H9 (cell line): ENCODE measurements at regions not wholly inside any gene's neighbourhood (a gene's known extent, or its start where the extent isn't known, plus 50 kb on each side); places are given as distances from the start of the nearest gene placed in this dataset.
A peak's percentile ranks its signal among the peaks of the same experiment; 100 is the strongest.

Experiments used
- DNase-seq: peaks from one replicate; pipeline ENCODE4 v3.0.0-alpha.2; 2017
- H2AFZ ChIP-seq: one replicate; pipeline ENCODE4 v1.6.1; 2013; ENCODE audit warnings: mild to moderate bottlenecking, low read length, control low read depth, moderate library complexity
- H2AK5ac ChIP-seq: 2 replicates; pipeline ENCODE4 v1.6.1; 2013; ENCODE audit warnings: low read length, control low read depth, mixed read lengths; ENCODE audit not compliant: insufficient read length
- H2BK120ac ChIP-seq: one replicate; pipeline ENCODE4 v1.6.1; 2013; ENCODE audit warnings: low read depth, mild to moderate bottlenecking, low read length, control low read depth, inconsistent platforms; ENCODE audit not compliant: poor library complexity, severe bottlenecking
- H2BK12ac ChIP-seq: 2 replicates; pipeline ENCODE4 v1.6.1; 2013; ENCODE audit warnings: low read length, control low read depth, mixed read lengths, low read depth; ENCODE audit not compliant: insufficient read length
- H2BK15ac ChIP-seq: 2 replicates; pipeline ENCODE4 v1.6.1; 2013; ENCODE audit warnings: low read depth, low read length, control low read depth
- H2BK20ac ChIP-seq: one replicate; pipeline ENCODE4 v1.6.1; 2013; ENCODE audit warnings: low read depth, mild to moderate bottlenecking, low read length, control low read depth, inconsistent platforms; ENCODE audit not compliant: poor library complexity, severe bottlenecking
- H2BK5ac ChIP-seq: 2 replicates; pipeline ENCODE4 v1.6.1; 2013; ENCODE audit warnings: low read length, control low read depth, mixed read lengths; ENCODE audit not compliant: insufficient read length
- H3K14ac ChIP-seq: 2 replicates; pipeline ENCODE4 v1.6.1; 2013; ENCODE audit warnings: low read length, control low read depth; ENCODE audit not compliant: insufficient read depth
- H3K18ac ChIP-seq: 2 replicates; pipeline ENCODE4 v1.6.1; 2013; ENCODE audit warnings: low read depth, mild to moderate bottlenecking, mixed read lengths, low read length, control low read depth; ENCODE audit not compliant: insufficient read length
- H3K23ac ChIP-seq: 2 replicates; pipeline ENCODE4 v1.6.1; 2013; ENCODE audit warnings: low read length, control low read depth, mixed read lengths, low read depth; ENCODE audit not compliant: insufficient read length
- H3K23me2 ChIP-seq: 2 replicates; pipeline ENCODE4 v1.6.1; 2013; ENCODE audit warnings: low read depth, mild to moderate bottlenecking, mixed read lengths, low read length, control low read depth; ENCODE audit not compliant: insufficient read length, poor library complexity, severe bottlenecking
- H3K27ac ChIP-seq: 2 replicates; pipeline ENCODE4 v1.5.1; 2013; ENCODE audit warnings: low read length, control low read depth, mixed read lengths, low read depth; ENCODE audit not compliant: insufficient read length
- H3K27me3 ChIP-seq: 2 replicates; pipeline ENCODE4 v1.6.1; 2013; ENCODE audit warnings: low read length, control low read depth, inconsistent platforms; ENCODE audit not compliant: insufficient read depth
- H3K4ac ChIP-seq: 2 replicates; pipeline ENCODE4 v1.6.1; 2013; ENCODE audit warnings: low read depth, mild to moderate bottlenecking, control low read depth, inconsistent platforms, low read length, moderate library complexity
- H3K4me1 ChIP-seq: 2 replicates; pipeline ENCODE4 v1.6.1; 2013; ENCODE audit warnings: low read length, control low read depth, inconsistent platforms; ENCODE audit not compliant: insufficient read depth
- H3K4me2 ChIP-seq: 2 replicates; pipeline ENCODE4 v1.6.1; 2013; ENCODE audit warnings: low read length, control low read depth, mixed read lengths; ENCODE audit not compliant: insufficient read length, insufficient read depth
- H3K56ac ChIP-seq: 2 replicates; pipeline ENCODE4 v1.6.1; 2013; ENCODE audit warnings: low read depth, mild to moderate bottlenecking, mixed read lengths, low read length, control low read depth; ENCODE audit not compliant: insufficient read length
- H3K79me1 ChIP-seq: 2 replicates; pipeline ENCODE4 v1.6.1; 2013; ENCODE audit warnings: low read depth, mild to moderate bottlenecking, moderate library complexity, low read length, control low read depth, inconsistent platforms; ENCODE audit not compliant: insufficient read depth, poor library complexity, severe bottlenecking
- H3K79me2 ChIP-seq: 2 replicates; pipeline ENCODE4 v1.6.1; 2013; ENCODE audit warnings: low read length, control low read depth, inconsistent platforms; ENCODE audit not compliant: insufficient read depth
- H3K9ac ChIP-seq: 2 replicates; pipeline ENCODE4 v1.6.1; 2013; ENCODE audit warnings: low read length, control low read depth, mixed read lengths; ENCODE audit not compliant: insufficient read length; ENCODE audit errors: extremely low read depth
- H3K9me3 ChIP-seq: one replicate; pipeline ENCODE4 v1.6.1; 2013; ENCODE audit warnings: low read depth, low read length, inconsistent platforms; ENCODE audit not compliant: control insufficient read depth
- H3T11ph ChIP-seq: one replicate; pipeline ENCODE4 v1.6.1; 2013; ENCODE audit warnings: mild to moderate bottlenecking, low read length, control low read depth, inconsistent platforms
- H4K20me1 ChIP-seq: one replicate; pipeline ENCODE4 v1.6.1; 2013; ENCODE audit not compliant: control insufficient read depth, insufficient read length, insufficient read depth
- H4K5ac ChIP-seq: 2 replicates; pipeline ENCODE4 v1.6.1; 2013; ENCODE audit warnings: low read depth, mild to moderate bottlenecking, mixed read lengths, low read length, control low read depth; ENCODE audit not compliant: insufficient read length
- H4K8ac ChIP-seq: replicated peaks from 2 replicates; pipeline ENCODE4 v1.6.1; 2013; ENCODE audit warnings: low read length, control low read depth, mixed read lengths, low read depth; ENCODE audit not compliant: insufficient read length
- H4K91ac ChIP-seq: 2 replicates; pipeline ENCODE4 v1.6.1; 2013; ENCODE audit warnings: low read depth, mild to moderate bottlenecking, moderate library complexity, mixed read lengths, low read length, control low read depth; ENCODE audit not compliant: insufficient read length
- H3K27ac Mint-ChIP-seq, 3 experiments: 2 replicates in 2 of 3; 3 replicates in 1 of 3; pipeline ENCODE4 v1.8.0; 2020 to 2021; ENCODE audit warnings: mixed read lengths in 3 of 3, mild to moderate bottlenecking in 1 of 3, moderate library complexity in 1 of 3
- H3K27me3 Mint-ChIP-seq: 2 replicates; pipeline ENCODE4 v1.8.0; 2021; ENCODE audit warnings: low read depth, mild to moderate bottlenecking, moderate library complexity, mixed read lengths
- H3K36me3 Mint-ChIP-seq, 3 experiments: 2 replicates in 2 of 3; 3 replicates in 1 of 3; pipeline ENCODE4 v1.8.0; 2020 to 2021; ENCODE audit warnings: low read depth in 3 of 3, mixed read lengths in 3 of 3; ENCODE audit not compliant: insufficient read depth in 1 of 3
- H3K4me1 Mint-ChIP-seq, 2 experiments: 2 replicates each; pipeline ENCODE4 v1.8.0; 2020; ENCODE audit warnings: mixed read lengths in 2 of 2
- H3K4me3 Mint-ChIP-seq, 2 experiments: 2 replicates in 1 of 2; 3 replicates in 1 of 2; pipeline ENCODE4 v1.8.0; 2020 to 2021; ENCODE audit warnings: mild to moderate bottlenecking in 2 of 2, mixed read lengths in 2 of 2, moderate library complexity in 1 of 2
- H3K9me3 Mint-ChIP-seq, 2 experiments: 2 replicates in 1 of 2; 3 replicates in 1 of 2; pipeline ENCODE4 v1.8.0; 2020; ENCODE audit warnings: mild to moderate bottlenecking in 2 of 2, mixed read lengths in 2 of 2, moderate library complexity in 1 of 2
- CTCF ChIP-seq: fragments of 200-600 bp; sonication (generic); conservative IDR thresholded peaks from 3 replicates; pipeline ENCODE4 v1.8.0; 2021; ENCODE audit warnings: antibody characterized with exemption, mild to moderate bottlenecking
- WGBS: extraction: QIAGEN DNeasy Blood & Tissue Kit; methylation state at CpG from one replicate; pipeline ENCODE4 v1.1.7; 2013; ENCODE audit warnings: missing lambda C conversion rate, low lambda C conversion rate, mixed read lengths; ENCODE audit not compliant: insufficient read length; ENCODE audit errors: extremely low coverage; 5-methylcytosine and 5-hydroxymethylcytosine counted together

DNA sequence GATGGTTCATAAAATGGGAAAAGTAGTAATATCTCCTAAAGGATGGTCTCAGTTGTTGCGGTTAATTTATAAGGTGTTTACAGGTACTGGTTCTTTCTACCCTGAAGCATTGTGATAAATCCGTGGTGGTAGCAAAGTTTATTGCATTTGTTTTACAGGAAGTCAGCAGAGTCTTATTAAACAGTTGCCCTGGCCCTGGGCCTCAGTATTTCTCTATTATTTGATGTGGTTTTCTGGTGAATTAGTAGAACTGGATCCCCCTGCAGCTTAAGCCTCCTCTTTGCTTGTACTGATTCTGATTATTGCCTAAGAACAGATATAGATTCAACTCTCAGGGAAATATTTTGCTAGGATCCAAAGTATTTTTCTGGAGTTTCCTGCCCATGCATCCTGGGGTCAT is 76.4 kb upstream of the CD55 start:
- no peak overlapping the region for H4K91ac ChIP-seq
- no peak overlapping the region for H3T11ph ChIP-seq
- Mint-ChIP-seq H3K9me3 (no peaks in the 10 kb centered on the region), H3K4me1 (peaks cover 3 to 7% of the 10 kb centered on the region in 2 experiments), H3K36me3 (no peaks in the 10 kb centered on the region), H3K27ac (peak overlapping the region in 1 of 3 experiments; percentile 6; a peak in 1 of 7 replicates), H3K27me3 (no peaks in the 10 kb centered on the region), H3K4me3 (no peak overlapping the region)
- no peak overlapping the region for H2BK15ac ChIP-seq
- H4K8ac ChIP-seq: no peak overlapping the region
- no peak overlapping the region for H3K27ac ChIP-seq
- H3K56ac ChIP-seq: no peak overlapping the region
- no peaks in the 10 kb centered on the region for H4K20me1 ChIP-seq
- TF ChIP-seq CTCF: no peak
- H2AFZ ChIP-seq: no peak overlapping the region
- no peaks in the 10 kb centered on the region for H3K23me2 ChIP-seq
- H2BK12ac ChIP-seq: no peak overlapping the region
- DNase-seq: no peak
- no CpG with 5 or more reads among the region's 2 CpGs for WGBS
- no peak overlapping the region for H3K4ac ChIP-seq
- no peak overlapping the region for H3K23ac ChIP-seq
- H2AK5ac ChIP-seq: no peak overlapping the region
- H3K9ac ChIP-seq: no peak overlapping the region
- no peak overlapping the region for H3K18ac ChIP-seq
- H2BK120ac ChIP-seq: no peak overlapping the region
- H4K5ac ChIP-seq: no peak overlapping the region
- H2BK5ac ChIP-seq: no peak overlapping the region
- H3K79me2 ChIP-seq: no peaks in the 10 kb centered on the region
- no peaks in the 10 kb centered on the region for H3K79me1 ChIP-seq
- no peak overlapping the region for H2BK20ac ChIP-seq
- no peak overlapping the region for H3K14ac ChIP-seq
- H3K27me3 ChIP-seq: no peaks in the 10 kb centered on the region
- no peaks in the 10 kb centered on the region for H3K4me1 ChIP-seq
- H3K4me2 ChIP-seq: no peak overlapping the region
- H3K9me3 ChIP-seq: no peaks in the 10 kb centered on the region
